SK-N-MC (cell line): ENCODE measurements at regions not wholly inside any gene's neighbourhood (a gene's known extent, or its start where the extent isn't known, plus 50 kb on each side); places are given as distances from the start of the nearest gene placed in this dataset.

Experiments
- EZH2 ChIP-seq: fragments of 200-600 bp; sonication (generic); IDR thresholded peaks from one replicate; pipeline ENCODE4 v1.6.1; 2017; ENCODE audit warnings: antibody characterized with exemption
- FOXP2 ChIP-seq: optimal IDR thresholded peaks from 2 replicates; pipeline ENCODE3; 2011; ENCODE audit warnings: mild to moderate bottlenecking, moderate library complexity; ENCODE audit not compliant: insufficient read depth; ENCODE audit errors: extremely low read length, control extremely low read depth
- POLR2AphosphoS5 ChIP-seq: IDR thresholded peaks from 2 replicates; pipeline ENCODE4 v1.6.1; 2012; ENCODE audit warnings: mild to moderate bottlenecking, low read depth, low read length, borderline replicate concordance

DNA sequence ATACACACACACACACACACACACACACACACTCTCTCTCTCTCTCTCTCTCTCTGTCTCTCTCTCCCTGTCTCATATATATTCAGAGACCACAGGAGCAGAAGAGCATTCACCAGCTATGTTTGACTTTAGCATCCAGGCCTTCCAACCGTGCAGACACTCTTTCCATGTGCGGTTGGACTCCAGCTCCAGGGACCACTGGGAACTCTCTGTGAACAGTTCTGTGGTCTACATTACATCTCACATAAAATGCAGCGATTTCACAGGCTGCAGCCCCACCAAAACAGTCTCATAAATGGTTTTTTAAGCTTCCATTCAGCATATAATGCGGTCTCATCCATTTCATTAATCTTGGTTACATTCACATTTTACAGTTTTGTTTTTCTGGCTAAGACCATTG lies 508.4 kb upstream of the SULF2 start:
- TF ChIP-seq POLR2AphosphoS5: no peak
- no peak for TF ChIP-seq EZH2
- no peak for TF ChIP-seq FOXP2
